ENCODE measurements at regions not wholly inside any gene's neighbourhood (a gene's known extent, or its start where the extent isn't known, plus 50 kb on each side); places are given as distances from the start of the nearest gene placed in this dataset.

DNA sequence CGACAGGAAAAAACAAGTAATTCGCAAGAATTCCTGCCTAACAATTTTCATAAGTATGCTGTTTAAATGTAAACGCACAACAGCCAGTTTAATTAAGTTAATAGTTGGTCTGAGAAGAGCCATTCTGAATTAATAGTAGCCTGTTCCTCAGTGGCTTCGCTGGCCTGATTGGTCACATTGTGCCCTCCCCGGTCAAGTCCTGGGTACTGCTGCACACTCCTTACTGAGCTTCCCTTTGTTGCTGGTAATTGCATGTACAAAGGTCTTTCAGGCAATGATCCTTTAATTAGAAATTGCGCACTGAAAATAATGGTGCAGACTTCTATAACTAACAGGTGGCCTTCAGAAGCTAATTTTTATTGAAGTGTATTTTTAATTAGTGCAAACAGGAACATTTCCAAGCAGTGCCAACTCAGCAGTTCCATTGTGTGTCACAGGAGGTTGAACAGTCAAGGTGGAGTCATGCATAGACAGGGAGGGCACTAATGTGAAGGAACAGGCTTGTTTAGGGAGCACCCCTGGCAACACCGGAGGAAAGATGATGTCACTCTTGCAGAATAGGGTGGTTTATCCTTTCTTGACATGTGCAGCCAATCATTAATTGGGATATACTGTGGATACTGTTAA is 92.6 kb upstream of the SLC22A23 start:
- TF ChIP-seq, protein P1, sequence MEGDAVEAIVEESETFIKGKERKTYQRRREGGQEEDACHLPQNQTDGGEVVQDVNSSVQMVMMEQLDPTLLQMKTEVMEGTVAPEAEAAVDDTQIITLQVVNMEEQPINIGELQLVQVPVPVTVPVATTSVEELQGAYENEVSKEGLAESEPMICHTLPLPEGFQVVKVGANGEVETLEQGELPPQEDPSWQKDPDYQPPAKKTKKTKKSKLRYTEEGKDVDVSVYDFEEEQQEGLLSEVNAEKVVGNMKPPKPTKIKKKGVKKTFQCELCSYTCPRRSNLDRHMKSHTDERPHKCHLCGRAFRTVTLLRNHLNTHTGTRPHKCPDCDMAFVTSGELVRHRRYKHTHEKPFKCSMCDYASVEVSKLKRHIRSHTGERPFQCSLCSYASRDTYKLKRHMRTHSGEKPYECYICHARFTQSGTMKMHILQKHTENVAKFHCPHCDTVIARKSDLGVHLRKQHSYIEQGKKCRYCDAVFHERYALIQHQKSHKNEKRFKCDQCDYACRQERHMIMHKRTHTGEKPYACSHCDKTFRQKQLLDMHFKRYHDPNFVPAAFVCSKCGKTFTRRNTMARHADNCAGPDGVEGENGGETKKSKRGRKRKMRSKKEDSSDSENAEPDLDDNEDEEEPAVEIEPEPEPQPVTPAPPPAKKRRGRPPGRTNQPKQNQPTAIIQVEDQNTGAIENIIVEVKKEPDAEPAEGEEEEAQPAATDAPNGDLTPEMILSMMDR (IDR thresholded peaks at IDR 0.05), result no peak
- TF ChIP-seq POLR2A (IDR thresholded peaks at IDR 0.05), result no peak

All from gastroesophageal sphincter (tissue), 3 donors.